K562 (cell line): ENCODE measurements at regions not wholly inside any gene's neighbourhood (a gene's known extent, or its start where the extent isn't known, plus 50 kb on each side); places are given as distances from the start of the nearest gene placed in this dataset.

Experiments
- FOXM1 ChIP-seq, 2 experiments: fragments of 450-650 bp in 1 of 2; sonication (generic) in 1 of 2; formaldehyde crosslinking in 1 of 2; IDR thresholded peaks; 2 replicates each; pipeline versions ENCODE4 v1.6.1 to v1.9.0; 2017 to 2022; ENCODE audit warnings: low read depth in 2 of 2, mild to moderate bottlenecking in 2 of 2, missing genetic modification reagents in 1 of 2, moderate library complexity in 1 of 2
- POLR2AphosphoS5 ChIP-seq: IDR thresholded peaks from 2 replicates; pipeline ENCODE4 v1.6.1; 2011; ENCODE audit warnings: mild to moderate bottlenecking, low read depth, low read length, moderate library complexity; ENCODE audit not compliant: control insufficient read depth, insufficient read depth
- RB1 ChIP-seq: fragments of 450-650 bp; IDR thresholded peaks from 2 replicates; pipeline ENCODE4 v1.6.1; 2017; ENCODE audit warnings: low read depth, mild to moderate bottlenecking

GRCh38 chr6:150543178-150543577 is 56.5 kb upstream of the PLEKHG1 start:
- no peak for TF ChIP-seq POLR2AphosphoS5
- TF ChIP-seq FOXM1 (IDR thresholded peaks at IDR 0.05; ENCODE audit: low read depth): no peak
- TF ChIP-seq FOXM1 (CRISPR knock-in tag; IDR thresholded peaks at IDR 0.05; ENCODE audit: low read depth): no peak
- TF ChIP-seq RB1: no peak
